BE2C (cell line): ENCODE measurements at regions not wholly inside any gene's neighbourhood (a gene's known extent, or its start where the extent isn't known, plus 50 kb on each side); places are given as distances from the start of the nearest gene placed in this dataset.

ENCODE experiments used
- DNase-seq: peaks from one replicate; pipeline ENCODE4 v3.0.0-alpha.2; 2020
- H3K27me3 ChIP-seq: fragments of 250-450 bp; sonication (Bioruptor Pico); 2 replicates; pipeline ENCODE4 v1.5.1; 2020; ENCODE audit warnings: mild to moderate bottlenecking
- H3K36me3 ChIP-seq: fragments of 250-450 bp; sonication (Bioruptor Pico); 2 replicates; pipeline ENCODE4 v1.5.1; 2020; ENCODE audit warnings: mild to moderate bottlenecking
- H3K4me1 ChIP-seq: fragments of 250-450 bp; sonication (Bioruptor Pico); 2 replicates; pipeline ENCODE4 v1.5.1; 2020
- H3K4me3 ChIP-seq: 2 replicates; pipeline ENCODE4 v1.5.1; 2011; ENCODE audit warnings: low read depth, low read length
- H3K9me3 ChIP-seq: fragments of 250-450 bp; sonication (Bioruptor Pico); 2 replicates; pipeline ENCODE4 v1.5.1; 2020
- CTCF ChIP-seq: IDR thresholded peaks from 2 replicates; pipeline ENCODE4 v1.5.1; 2012; ENCODE audit warnings: mild to moderate bottlenecking, low read depth, low read length

DNA sequence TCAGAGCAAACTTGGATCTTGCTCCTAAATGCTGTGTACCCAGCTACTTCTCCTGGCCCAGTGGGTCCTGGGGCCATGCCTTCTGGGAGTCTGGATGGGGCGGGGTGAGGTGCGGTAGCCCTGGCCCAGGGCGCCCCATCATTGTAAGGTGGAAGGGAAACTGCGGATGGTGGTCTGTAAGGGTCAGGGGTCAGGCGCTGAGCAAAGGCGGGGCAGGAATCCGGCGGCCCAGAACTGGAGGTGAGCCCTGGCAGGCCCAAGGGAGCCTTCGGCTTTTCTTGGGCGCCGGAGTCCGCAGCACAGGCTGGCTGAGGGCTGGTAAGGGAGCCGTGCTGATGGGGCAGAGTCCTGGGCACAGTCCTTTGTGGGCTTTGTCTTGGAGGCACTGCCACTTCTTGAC lies 66.5 kb upstream of the CTBP2 start:
- no peak for TF ChIP-seq CTCF
- no peaks in the 10 kb centered on the region for H3K36me3 ChIP-seq
- H3K4me1 ChIP-seq: no peaks in the 10 kb centered on the region
- no peak overlapping the region for H3K4me3 ChIP-seq
- no peak for DNase-seq
- H3K27me3 ChIP-seq: no peaks in the 10 kb centered on the region
- no peaks in the 10 kb centered on the region for H3K9me3 ChIP-seq

DNA sequence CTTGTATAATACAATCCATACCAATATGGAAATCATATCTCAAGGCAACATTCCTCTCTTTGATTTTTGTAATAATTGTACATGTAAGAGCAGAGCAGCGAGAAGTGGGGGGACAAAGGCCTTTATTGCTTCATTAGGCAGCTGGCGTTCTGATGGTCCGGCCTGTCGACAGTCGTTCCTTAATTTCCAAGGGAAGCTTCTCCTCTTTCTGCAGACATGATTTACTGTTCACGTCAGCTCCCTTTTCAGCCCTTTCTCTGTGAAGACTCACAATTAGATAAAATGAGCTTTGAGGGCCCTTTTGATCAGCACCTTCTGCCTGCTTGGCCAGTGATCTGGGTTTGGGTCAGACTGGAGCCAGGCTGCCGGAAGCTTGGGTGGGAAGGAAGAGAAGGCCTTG lies 65.6 kb upstream of the CTBP2 start:
- Histone ChIP-seq H3K36me3 (no peaks in the 10 kb centered on the region), H3K4me1 (no peaks in the 10 kb centered on the region), H3K9me3 (no peaks in the 10 kb centered on the region), H3K4me3 (no peak overlapping the region), H3K27me3 (no peaks in the 10 kb centered on the region)
- TF ChIP-seq CTCF: no peak
- no peak for DNase-seq

GRCh38 chr10:125225051-125225450 lies 64.7 kb upstream of the CTBP2 start:
- no peak for TF ChIP-seq CTCF
- H3K9me3 ChIP-seq: no peaks in the 10 kb centered on the region
- H3K36me3 ChIP-seq: no peaks in the 10 kb centered on the region
- no peak overlapping the region for H3K4me3 ChIP-seq
- DNase-seq: no peak
- H3K27me3 ChIP-seq: no peaks in the 10 kb centered on the region
- H3K4me1 ChIP-seq: no peaks in the 10 kb centered on the region

GRCh38 chr10:125222515-125223308 lies 62.3 kb upstream of the CTBP2 start:
- no peak overlapping the region for H3K4me3 ChIP-seq
- no peak for DNase-seq
- H3K9me3 ChIP-seq: no peaks in the 10 kb centered on the region
- no peaks in the 10 kb centered on the region for H3K36me3 ChIP-seq
- H3K27me3 ChIP-seq: no peaks in the 10 kb centered on the region
- no peaks in the 10 kb centered on the region for H3K4me1 ChIP-seq
- no peak for TF ChIP-seq CTCF

DNA sequence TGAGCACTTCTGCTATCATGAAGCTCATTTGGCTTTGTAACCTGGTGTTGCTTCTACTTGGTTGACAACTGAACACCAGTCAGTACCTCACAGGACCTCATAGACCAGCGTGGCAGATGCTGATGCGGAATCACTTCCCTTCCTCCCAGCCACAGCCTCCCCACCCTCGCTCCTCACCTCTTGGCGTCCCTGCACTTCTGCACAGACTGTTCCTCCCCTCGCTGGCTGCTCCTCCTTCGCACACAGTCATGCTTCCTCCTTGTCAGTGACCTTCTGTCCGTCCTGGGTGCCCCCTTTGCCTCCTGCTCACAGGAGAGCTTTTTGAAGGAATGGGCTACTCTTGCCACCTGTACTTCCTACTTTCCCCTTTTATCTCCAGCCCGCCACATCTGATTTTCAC lies 61.4 kb upstream of the CTBP2 start:
- no peaks in the 10 kb centered on the region for H3K27me3 ChIP-seq
- H3K36me3 ChIP-seq: no peaks in the 10 kb centered on the region
- TF ChIP-seq CTCF: no peak
- no peaks in the 10 kb centered on the region for H3K4me1 ChIP-seq
- no peaks in the 10 kb centered on the region for H3K9me3 ChIP-seq
- no peak for DNase-seq
- H3K4me3 ChIP-seq: no peak overlapping the region

- Histone ChIP-seq H3K4me1 (no peaks in the 10 kb centered on the region), H3K27me3 (no peaks in the 10 kb centered on the region), H3K9me3 (no peaks in the 10 kb centered on the region), H3K36me3 (no peaks in the 10 kb centered on the region), H3K4me3 (no peak overlapping the region)
- no peak for DNase-seq
- TF ChIP-seq CTCF: no peak
Measured at GRCh38 chr10:125219776-125220175, 59.4 kb upstream of the CTBP2 start.
